NT2/D1 (cell line): ENCODE measurements at regions not wholly inside any gene's neighbourhood (a gene's known extent, or its start where the extent isn't known, plus 50 kb on each side); places are given as distances from the start of the nearest gene placed in this dataset.

Source experiments
- YY1 ChIP-seq: IDR thresholded peaks from 2 replicates; pipeline ENCODE4 v1.6.1; 2011; ENCODE audit not compliant: insufficient read length, insufficient read depth
- ZNF274 ChIP-seq: IDR thresholded peaks from 2 replicates; pipeline ENCODE4 v1.6.1; 2011; ENCODE audit warnings: mild to moderate bottlenecking, low read depth, low read length

DNA sequence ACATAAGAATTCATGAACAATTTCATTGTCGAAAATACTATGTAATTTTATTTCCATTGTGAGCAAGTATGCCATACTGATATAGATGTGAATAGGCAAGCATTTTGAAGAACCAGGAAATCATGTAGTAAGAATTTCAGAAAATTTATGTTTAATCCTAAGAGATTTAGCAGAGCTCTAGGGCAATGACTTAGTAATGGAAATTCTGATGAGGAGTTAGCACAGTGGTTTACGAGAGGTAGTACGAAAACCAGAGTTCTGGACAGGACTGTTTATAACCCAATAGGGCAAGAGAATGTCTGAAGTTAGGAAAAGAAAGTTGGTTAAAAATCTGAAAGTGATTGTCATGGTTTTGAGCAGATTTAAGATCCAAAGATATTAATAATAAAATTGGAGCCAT lies 439.6 kb upstream of the DEPDC1 start:
- no peak for TF ChIP-seq YY1
- no peak for TF ChIP-seq ZNF274
